ENCODE measurements at regions not wholly inside any gene's neighbourhood (a gene's known extent, or its start where the extent isn't known, plus 50 kb on each side); places are given as distances from the start of the nearest gene placed in this dataset.
A peak's percentile ranks its signal among the peaks of the same experiment; 100 is the strongest.

GRCh38 chr3:99472385-99472784 lies 166.0 kb upstream of the COL8A1 start:
- no peak overlapping the region for H3K4me3 ChIP-seq (ENCODE audit: control insufficient read depth, low read depth, low read length)
- DNase-seq (ENCODE audit: low read depth) = peak; percentile 15
- no peak for TF ChIP-seq CTCF (conservative IDR thresholded peaks at IDR 0.05; ENCODE audit: control insufficient read depth, insufficient read depth, low read depth, low read length)

- DNase-seq (ENCODE audit: low read depth) = no peak
- TF ChIP-seq CTCF (conservative IDR thresholded peaks at IDR 0.05; ENCODE audit: control insufficient read depth, insufficient read depth, low read depth, low read length) = no peak
- H3K4me3 ChIP-seq (ENCODE audit: control insufficient read depth, low read depth, low read length) = no peak overlapping the region
Observed at GRCh38 chr3:99471353-99472323, 166.8 kb upstream of the COL8A1 start.

- TF ChIP-seq CTCF (conservative IDR thresholded peaks at IDR 0.05; ENCODE audit: control insufficient read depth, insufficient read depth, low read depth, low read length) = no peak
- H3K4me3 ChIP-seq (ENCODE audit: control insufficient read depth, low read depth, low read length) = no peak overlapping the region
- DNase-seq (ENCODE audit: low read depth) = no peak
Observed at GRCh38 chr3:99470841-99471240, 167.6 kb upstream of the COL8A1 start.

- no peak for DNase-seq (ENCODE audit: low read depth)
- TF ChIP-seq CTCF (conservative IDR thresholded peaks at IDR 0.05; ENCODE audit: control insufficient read depth, insufficient read depth, low read depth, low read length) = no peak
- no peak overlapping the region for H3K4me3 ChIP-seq (ENCODE audit: control insufficient read depth, low read depth, low read length)
Observed at GRCh38 chr3:99468918-99469317, 169.5 kb upstream of the COL8A1 start.

GRCh38 chr3:99467420-99467819 lies 171.0 kb upstream of the COL8A1 start:
- H3K4me3 ChIP-seq (ENCODE audit: control insufficient read depth, low read depth, low read length) = no peak overlapping the region
- no peak for DNase-seq (ENCODE audit: low read depth)
- TF ChIP-seq CTCF (conservative IDR thresholded peaks at IDR 0.05; ENCODE audit: control insufficient read depth, insufficient read depth, low read depth, low read length) = no peak

GRCh38 chr3:99466331-99466730 lies 172.1 kb upstream of the COL8A1 start:
- TF ChIP-seq CTCF (conservative IDR thresholded peaks at IDR 0.05; ENCODE audit: control insufficient read depth, insufficient read depth, low read depth, low read length) = no peak
- DNase-seq (ENCODE audit: low read depth) = no peak
- H3K4me3 ChIP-seq (ENCODE audit: control insufficient read depth, low read depth, low read length) = no peak overlapping the region
